Heart left ventricle (tissue), 13 donors: ENCODE measurements at regions not wholly inside any gene's neighbourhood (a gene's known extent, or its start where the extent isn't known, plus 50 kb on each side); places are given as distances from the start of the nearest gene placed in this dataset.

Source experiments
- POLR2A ChIP-seq, 2 donors: fragments of 450-650 bp; IDR thresholded peaks; one replicate each; pipeline ENCODE4 v1.6.1; 2017; ENCODE audit warnings: antibody characterized with exemption in 2 of 2, mild to moderate bottlenecking in 2 of 2, moderate library complexity in 2 of 2
- TF ChIP-seq, protein P1 (sequence below), 12 donors: fragments of 200-600 bp; sonication (generic) in 4 of 12; IDR thresholded peaks; one replicate each; pipeline versions ENCODE4 v1.5.0 to v1.8.0; 2018 to 2022; ENCODE audit warnings: antibody characterized with exemption in 12 of 12, mild to moderate bottlenecking in 5 of 12
- donor health status: ischemic (EF 13 %, LVEDD 7.1; RV severe dilation, severe dysfunction).
- donor health status: DM: no; HTN: yes; CAD: no.
- donor health status: DM: no; HTN: no; CAD: no.
- donor health status: ischemic (EF 25% LVEDD 6.9; RV normal size, moderate dysfunction).
- donor health status: ischemic (EF 25% LVEDD 5.7; RV mildly dilated, moderate dysfunction).
- donor health status: ischemic (EF 35%, LVEDD 5.7; RV mildly dilated, moderate dysfunction).
- donor health status: nonischemic (EF 11% LVEDD 7.7; RV severe dilation, severe dysfunction).
- donor health status: DM: yes; HTN: yes; CAD: no.
- donor health status: PGD.
- donor health status: ischemic (EF 29% LVEDD 5.4; RV normal size, mild dysfunction).
- donor health status: nonischemic (EF 23%, LVEDD 6.1; RV moderate dilation, normal function).

- TF ChIP-seq, protein P1, sequence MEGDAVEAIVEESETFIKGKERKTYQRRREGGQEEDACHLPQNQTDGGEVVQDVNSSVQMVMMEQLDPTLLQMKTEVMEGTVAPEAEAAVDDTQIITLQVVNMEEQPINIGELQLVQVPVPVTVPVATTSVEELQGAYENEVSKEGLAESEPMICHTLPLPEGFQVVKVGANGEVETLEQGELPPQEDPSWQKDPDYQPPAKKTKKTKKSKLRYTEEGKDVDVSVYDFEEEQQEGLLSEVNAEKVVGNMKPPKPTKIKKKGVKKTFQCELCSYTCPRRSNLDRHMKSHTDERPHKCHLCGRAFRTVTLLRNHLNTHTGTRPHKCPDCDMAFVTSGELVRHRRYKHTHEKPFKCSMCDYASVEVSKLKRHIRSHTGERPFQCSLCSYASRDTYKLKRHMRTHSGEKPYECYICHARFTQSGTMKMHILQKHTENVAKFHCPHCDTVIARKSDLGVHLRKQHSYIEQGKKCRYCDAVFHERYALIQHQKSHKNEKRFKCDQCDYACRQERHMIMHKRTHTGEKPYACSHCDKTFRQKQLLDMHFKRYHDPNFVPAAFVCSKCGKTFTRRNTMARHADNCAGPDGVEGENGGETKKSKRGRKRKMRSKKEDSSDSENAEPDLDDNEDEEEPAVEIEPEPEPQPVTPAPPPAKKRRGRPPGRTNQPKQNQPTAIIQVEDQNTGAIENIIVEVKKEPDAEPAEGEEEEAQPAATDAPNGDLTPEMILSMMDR (IDR thresholded peaks at IDR 0.05), result no peak
- TF ChIP-seq POLR2A (IDR thresholded peaks at IDR 0.05), result no peak
Measured at GRCh38 chr17:63140255-63140654, 174.2 kb downstream of the TANC2 start.
